Endothelial cell of umbilical vein (primary cell): ENCODE measurements at regions not wholly inside any gene's neighbourhood (a gene's known extent, or its start where the extent isn't known, plus 50 kb on each side); places are given as distances from the start of the nearest gene placed in this dataset.
"Not testable (repeated sequence)": the region's sequence is repeated elsewhere in the genome, so short reads cannot be mapped to it uniquely, and the experiment has no call there.

ENCODE experiments used
- BruUV-seq: library from RNA; stranded (reverse); fragments of 400-500 nt; replicated peaks from 2 replicates; lab custom pipeline; 2021; lab: Mats Ljungman, UMichigan
- CTCF ChIA-PET: fragments of 300-600, 350-600 bp; sonication (Branson Sonifier 250); formaldehyde crosslinking; loops from one replicate; lab custom pipeline; 2021; ENCODE audit warnings: antibody characterized with exemption, inconsistent platforms; lab: Charles Lee
- POLR2A ChIA-PET: fragments of 300-600, 350-600 bp; sonication (Branson Sonifier 250); formaldehyde crosslinking; loops from one replicate; lab custom pipeline; 2021; ENCODE audit warnings: antibody characterized with exemption, inconsistent platforms; lab: Charles Lee
- DNase-seq: peaks from one replicate; pipeline ENCODE4 v3.0.0-alpha.2; 2011; ENCODE audit warnings: low read depth, low spot score
- FAIRE-seq: peaks from 2 replicates; lab custom pipeline; 2011; peaks lifted over from hg19 to GRCh38; lab: Jason Lieb, UNC
- H2AFZ ChIP-seq: 2 replicates; pipeline ENCODE4 v1.6.0; 2012; ENCODE audit warnings: low read depth, low read length, control low read depth, inconsistent platforms
- H3K27ac ChIP-seq: 2 replicates; pipeline ENCODE4 v1.5.1; 2011; ENCODE audit warnings: low read depth, mild to moderate bottlenecking, control low read depth, low read length, moderate library complexity; ENCODE audit not compliant: insufficient read depth
- H3K27me3 ChIP-seq, 2 experiments: 2 replicates each; pipeline versions ENCODE4 v1.6.0 to v1.6.1; 2011; ENCODE audit warnings: low read length in 2 of 2, mixed read lengths in 1 of 2; ENCODE audit not compliant: control insufficient read depth in 2 of 2, insufficient read depth in 2 of 2
- H3K36me3 ChIP-seq, 2 experiments: 2 replicates in 1 of 2; 3 replicates in 1 of 2; pipeline ENCODE4 v1.5.1; 2011; ENCODE audit warnings: low read length in 2 of 2, mild to moderate bottlenecking in 1 of 2, moderate library complexity in 1 of 2; ENCODE audit not compliant: control insufficient read depth in 2 of 2, insufficient read depth in 2 of 2; ENCODE audit errors: extremely low read depth in 1 of 2
- H3K4me1 ChIP-seq: 3 replicates; pipeline ENCODE4 v1.5.1; 2011; ENCODE audit warnings: mild to moderate bottlenecking, low read length; ENCODE audit not compliant: control insufficient read depth, insufficient read depth; ENCODE audit errors: extremely low read depth
- H3K4me2 ChIP-seq: 2 replicates; pipeline ENCODE4 v1.6.1; 2011; ENCODE audit warnings: low read length, control low read depth, mixed read lengths; ENCODE audit not compliant: insufficient read depth
- H3K4me3 ChIP-seq, 3 experiments: fragments of 200-600 bp in 1 of 3; sonication (generic), shearing (Covaris generic) in 1 of 3; replicated peaks in 1 of 3; 2 replicates each; pipeline ENCODE4 v1.5.1; 2011 to 2016; ENCODE audit warnings: control low read depth in 3 of 3, low read length in 3 of 3, mild to moderate bottlenecking in 2 of 3, inconsistent platforms in 1 of 3, low read depth in 1 of 3, moderate library complexity in 1 of 3; ENCODE audit not compliant: insufficient read depth in 1 of 3
- H3K79me2 ChIP-seq: 2 replicates; pipeline ENCODE4 v1.6.0; 2012; ENCODE audit warnings: low read length, inconsistent platforms; ENCODE audit not compliant: control insufficient read depth, insufficient read depth
- H3K9ac ChIP-seq: replicated peaks from 2 replicates; pipeline ENCODE3; 2011; ENCODE audit warnings: low read length, control low read depth; ENCODE audit not compliant: insufficient read depth; ENCODE audit errors: extremely low read depth
- H3K9me1 ChIP-seq: replicated peaks from 3 replicates; pipeline ENCODE4 v1.6.0; 2011; ENCODE audit warnings: mild to moderate bottlenecking, low read length; ENCODE audit not compliant: control insufficient read depth, insufficient read depth; ENCODE audit errors: extremely low read depth
- H3K9me3 ChIP-seq: replicated peaks from 2 replicates; pipeline ENCODE4 v1.5.1; 2012; ENCODE audit warnings: low read length, inconsistent platforms; ENCODE audit not compliant: control insufficient read depth, insufficient read depth
- H4K20me1 ChIP-seq: replicated peaks from 2 replicates; pipeline ENCODE3; 2011; ENCODE audit warnings: mild to moderate bottlenecking, low read length; ENCODE audit not compliant: control insufficient read depth, insufficient read depth; ENCODE audit errors: extremely low read depth
- GATA2 ChIP-seq: IDR thresholded peaks from 2 replicates; pipeline ENCODE4 v1.7.0; 2011; ENCODE audit warnings: low read depth, mild to moderate bottlenecking, moderate library complexity, mixed read lengths, low read length; ENCODE audit not compliant: insufficient read length, insufficient read depth
- JUN ChIP-seq: IDR thresholded peaks from 2 replicates; pipeline ENCODE4 v1.6.1; 2011; ENCODE audit warnings: borderline replicate concordance, low read depth; ENCODE audit not compliant: insufficient read length, insufficient read depth
- dilution Hi-C: fragments of 300-500 bp; cut with MboI; formaldehyde crosslinking; loops from one replicate; pipeline ENCODE4 v1.15.0; 2019; ENCODE audit warnings: low sequenced_read_pairs; ENCODE audit not compliant: extremely low pct_ligation_motif_present
- intact Hi-C: fragments of 100-400 bp; cut with micrococcal nuclease; formaldehyde crosslinking; loops from one replicate; pipeline ENCODE4 v1.10.0; 2022

DNA sequence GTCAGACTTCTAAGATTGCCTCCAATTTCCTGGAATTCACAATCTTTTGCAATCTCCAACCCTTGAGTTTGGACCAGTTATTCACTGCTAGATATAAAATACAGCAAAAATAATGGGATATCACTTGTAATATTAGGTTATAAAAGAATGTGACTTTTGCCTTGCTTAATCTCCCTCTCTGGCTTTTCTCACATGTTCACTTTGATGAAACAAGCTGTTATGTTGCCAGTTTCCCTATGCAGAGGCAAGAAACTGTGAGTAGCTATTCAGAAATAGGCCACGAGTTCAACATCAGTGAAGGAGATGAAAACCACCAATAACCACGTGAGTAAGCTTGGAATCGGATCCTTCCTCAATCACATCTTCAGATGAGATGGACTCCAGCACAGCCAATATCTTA, 842.7 kb downstream of the RNF144A start:
- CTCF ChIA-PET, result no interaction called here
- BruUV-seq, result no TSS peak
- Histone ChIP-seq H3K4me1 (no peaks in the 10 kb centered on the region), H3K4me3 (no peak overlapping the region), H3K4me2 (no peak overlapping the region), H3K27me3 (no peaks in the 10 kb centered on the region), H3K9me3 (no peaks in the 10 kb centered on the region), H3K9me1 (no peaks in the 10 kb centered on the region), H2AFZ (no peak overlapping the region), H3K9ac (no peak overlapping the region), H3K36me3 (no peaks in the 10 kb centered on the region), H3K79me2 (no peaks in the 10 kb centered on the region), H3K27ac (no peak overlapping the region), H4K20me1 (no peaks in the 10 kb centered on the region)
- FAIRE-seq, result no peak
- TF ChIP-seq GATA2 (no peak), JUN (no peak)
- no peak for DNase-seq
- POLR2A ChIA-PET, result no interaction called here
- intact Hi-C loops (no loop called here), dilution Hi-C loops (no loop called here)

DNA sequence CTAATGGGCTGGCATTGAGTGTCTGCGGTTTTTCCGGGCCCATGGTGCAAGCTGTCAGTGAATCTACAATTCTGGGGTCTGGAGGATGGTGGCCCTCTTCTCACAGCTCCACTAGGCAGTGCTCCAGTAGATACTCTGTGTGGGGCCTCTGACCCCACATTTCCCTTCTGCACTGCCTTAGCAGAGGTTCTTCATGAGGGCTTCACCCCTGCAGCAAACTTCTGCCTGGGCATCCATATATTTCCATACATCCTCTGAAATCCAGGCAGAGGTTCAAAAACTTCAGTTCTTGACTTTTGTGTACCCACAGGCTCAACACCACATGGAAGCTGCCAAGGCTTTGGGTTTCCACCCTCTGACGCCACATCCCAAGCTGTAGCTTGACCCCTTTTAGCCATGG, 846.2 kb downstream of the RNF144A start:
- POLR2A ChIA-PET, dilution Hi-C loops, DNase-seq: not testable (repeated sequence)

More for the DNA sequence above, 846.2 kb downstream of the RNF144A start:
- H3K36me3 ChIP-seq, intact Hi-C loops, H3K9me1 ChIP-seq, H2AFZ ChIP-seq, H3K4me3 ChIP-seq, H4K20me1 ChIP-seq, H3K9ac ChIP-seq, CTCF ChIA-PET, H3K9me3 ChIP-seq, H3K79me2 ChIP-seq, H3K4me2 ChIP-seq, H3K27ac ChIP-seq, BruUV-seq, FAIRE-seq, H3K4me1 ChIP-seq, H3K27me3 ChIP-seq: not testable (repeated sequence)
